ENCODE measurements at regions not wholly inside any gene's neighbourhood (a gene's known extent, or its start where the extent isn't known, plus 50 kb on each side); places are given as distances from the start of the nearest gene placed in this dataset.

DNA sequence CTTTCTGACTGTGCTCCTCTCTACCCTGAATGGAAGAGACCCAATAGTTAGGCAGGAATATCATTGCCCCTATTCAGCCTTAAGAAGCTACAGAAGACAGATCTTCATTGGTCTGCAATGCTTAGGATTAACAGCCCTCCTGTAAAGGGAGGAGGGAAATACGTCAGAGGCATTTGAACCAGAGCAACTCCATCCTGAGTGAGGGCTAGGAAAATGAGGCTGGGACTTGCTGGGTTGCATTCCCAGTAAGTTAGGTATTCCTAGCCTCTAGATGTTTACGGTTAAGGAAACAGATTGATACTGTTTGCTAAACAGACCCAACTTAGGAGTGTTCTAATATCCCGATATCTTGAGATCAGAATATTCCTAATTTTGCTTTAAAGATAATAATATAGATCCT, 63.5 kb downstream of the PCDH18 start:
- Histone ChIP-seq H3K27me3 (no peaks in the 10 kb centered on the region), H3K4me3 (no peak overlapping the region), H3K36me3 (no peaks in the 10 kb centered on the region), H3K27ac (no peak overlapping the region), H3K4me1 (no peaks in the 10 kb centered on the region), H3K9me3 (no peaks in the 10 kb centered on the region)
- FAIRE-seq (no peak), DNase-seq (no peak), ATAC-seq (no peak)
- TF ChIP-seq, protein P1, sequence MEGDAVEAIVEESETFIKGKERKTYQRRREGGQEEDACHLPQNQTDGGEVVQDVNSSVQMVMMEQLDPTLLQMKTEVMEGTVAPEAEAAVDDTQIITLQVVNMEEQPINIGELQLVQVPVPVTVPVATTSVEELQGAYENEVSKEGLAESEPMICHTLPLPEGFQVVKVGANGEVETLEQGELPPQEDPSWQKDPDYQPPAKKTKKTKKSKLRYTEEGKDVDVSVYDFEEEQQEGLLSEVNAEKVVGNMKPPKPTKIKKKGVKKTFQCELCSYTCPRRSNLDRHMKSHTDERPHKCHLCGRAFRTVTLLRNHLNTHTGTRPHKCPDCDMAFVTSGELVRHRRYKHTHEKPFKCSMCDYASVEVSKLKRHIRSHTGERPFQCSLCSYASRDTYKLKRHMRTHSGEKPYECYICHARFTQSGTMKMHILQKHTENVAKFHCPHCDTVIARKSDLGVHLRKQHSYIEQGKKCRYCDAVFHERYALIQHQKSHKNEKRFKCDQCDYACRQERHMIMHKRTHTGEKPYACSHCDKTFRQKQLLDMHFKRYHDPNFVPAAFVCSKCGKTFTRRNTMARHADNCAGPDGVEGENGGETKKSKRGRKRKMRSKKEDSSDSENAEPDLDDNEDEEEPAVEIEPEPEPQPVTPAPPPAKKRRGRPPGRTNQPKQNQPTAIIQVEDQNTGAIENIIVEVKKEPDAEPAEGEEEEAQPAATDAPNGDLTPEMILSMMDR (IDR thresholded peaks at IDR 0.05) = no peak
- intact Hi-C loops (cut with DNase I) = no loop called here
- 65 to 72% methylated on average over 3 of the region's 3 CpGs for WGBS, 2 donors

DNA sequence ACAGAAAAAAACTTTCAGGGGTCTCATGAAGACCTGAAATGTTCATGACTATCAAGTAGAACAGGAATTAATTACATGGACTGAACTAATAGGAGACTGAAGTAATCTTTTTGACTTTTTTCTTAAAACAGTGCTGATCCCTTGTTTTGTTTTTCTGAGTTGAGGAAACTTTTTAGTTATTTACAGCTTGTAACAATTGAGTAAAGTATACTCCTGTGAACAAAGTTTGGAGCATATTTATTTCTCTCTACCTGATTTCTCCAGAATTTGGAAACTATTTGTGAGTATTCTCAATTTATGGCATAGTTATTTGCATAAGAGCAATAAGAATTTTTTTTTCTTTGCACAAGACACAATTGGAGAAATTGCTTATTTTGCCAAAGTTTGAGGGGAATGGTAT, 64.8 kb downstream of the PCDH18 start:
- no peak for FAIRE-seq

DNA sequence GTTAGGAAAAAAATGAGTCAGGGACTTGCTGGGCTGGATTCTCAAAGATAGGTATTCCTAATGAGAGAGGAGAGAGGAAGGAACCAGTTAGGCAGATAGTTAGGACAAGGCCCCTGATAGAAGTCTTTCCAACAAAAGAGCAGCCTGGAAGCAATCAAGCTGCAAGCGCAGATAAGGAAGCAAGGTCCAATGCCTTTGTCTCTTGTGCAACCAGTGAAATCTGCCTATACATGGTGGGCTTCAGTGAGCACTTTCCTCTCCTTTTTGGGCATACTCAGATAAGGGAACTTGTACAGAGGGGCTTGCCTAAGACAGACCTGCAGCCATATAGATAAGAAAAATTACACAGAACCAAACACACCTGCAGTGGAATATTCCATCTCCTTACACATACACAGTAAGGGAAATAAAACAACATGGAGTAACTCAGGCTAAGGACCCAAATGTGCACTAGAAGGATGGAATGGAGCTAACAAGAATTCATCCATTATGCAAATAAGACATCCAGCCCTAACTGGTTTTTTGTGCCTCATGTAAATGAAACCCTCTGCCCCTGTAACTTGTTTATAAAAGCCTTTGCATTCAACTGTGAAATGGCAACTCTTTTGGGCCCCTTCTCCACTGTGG, 68.8 kb downstream of the PCDH18 start:
- Histone ChIP-seq H3K27me3 (no peaks in the 10 kb centered on the region), H3K4me1 (no peaks in the 10 kb centered on the region), H3K27ac (no peak overlapping the region), H3K9me3 (no peaks in the 10 kb centered on the region), H3K36me3 (no peaks in the 10 kb centered on the region), H3K4me3 (no peak overlapping the region)
- no peak for DNase-seq
- FAIRE-seq = no peak
- intact Hi-C loops (cut with DNase I) = no loop called here
- TF ChIP-seq, protein P1 (IDR thresholded peaks at IDR 0.05) = no peak
- no peak for ATAC-seq
- WGBS, 2 donors = 86 to 100% methylated on average over 1 of the region's 1 CpG

More for the DNA sequence above, 64.8 kb downstream of the PCDH18 start:
- no peak for ATAC-seq
- TF ChIP-seq, protein P1 (IDR thresholded peaks at IDR 0.05) = no peak
- no peak for DNase-seq
- H3K36me3 ChIP-seq = no peaks in the 10 kb centered on the region
- intact Hi-C loops (cut with DNase I) = no loop called here
- H3K4me3 ChIP-seq = no peak overlapping the region
- H3K9me3 ChIP-seq = no peaks in the 10 kb centered on the region
- H3K27ac ChIP-seq = no peak overlapping the region
- H3K27me3 ChIP-seq = no peaks in the 10 kb centered on the region
- H3K4me1 ChIP-seq = no peaks in the 10 kb centered on the region

DNA sequence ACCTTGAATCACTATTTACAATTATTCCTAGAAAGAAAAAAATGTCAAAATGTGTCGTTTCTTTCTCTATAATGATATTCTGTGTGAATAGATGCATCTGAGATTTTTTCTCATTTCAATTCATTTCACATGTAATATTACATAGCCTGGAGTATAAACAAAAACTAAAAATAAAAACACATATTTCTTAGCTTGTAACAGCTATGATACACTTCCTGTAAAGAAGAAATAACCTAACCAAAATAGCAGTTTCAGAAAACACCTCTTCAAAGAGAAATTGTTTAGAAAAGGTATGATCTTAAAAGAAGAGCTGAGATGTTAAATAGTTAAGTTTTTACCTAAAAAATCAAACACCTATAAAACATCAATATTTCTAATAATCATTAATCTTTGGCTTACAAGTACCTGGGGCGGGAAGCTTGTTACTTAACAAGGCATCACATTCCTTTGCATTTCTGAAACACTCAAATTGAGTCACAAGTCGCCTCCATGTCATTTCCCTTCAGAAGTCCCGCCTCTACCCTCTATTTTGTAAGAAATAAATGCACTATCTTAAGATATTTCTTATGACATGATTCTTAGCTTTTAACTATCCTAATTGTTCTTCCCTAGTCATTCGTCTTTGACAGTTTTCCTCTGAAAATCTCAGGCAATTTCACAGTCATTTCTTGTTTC, 76.5 kb downstream of the PCDH18 start:
- FAIRE-seq (no peak), DNase-seq (no peak), ATAC-seq (no peak)
- H3K9me3 ChIP-seq = no peaks in the 10 kb centered on the region
- intact Hi-C loops (cut with DNase I) = no loop called here
- no peak overlapping the region for H3K4me3 ChIP-seq
- 27 to 37% methylated on average over 5 of the region's 5 CpGs for WGBS, 2 donors
- H3K27me3 ChIP-seq = no peaks in the 10 kb centered on the region
- H3K36me3 ChIP-seq = no peaks in the 10 kb centered on the region
- H3K4me1 ChIP-seq = no peaks in the 10 kb centered on the region
- no peak overlapping the region for H3K27ac ChIP-seq
- TF ChIP-seq, protein P1 (IDR thresholded peaks at IDR 0.05) = no peak

DNA sequence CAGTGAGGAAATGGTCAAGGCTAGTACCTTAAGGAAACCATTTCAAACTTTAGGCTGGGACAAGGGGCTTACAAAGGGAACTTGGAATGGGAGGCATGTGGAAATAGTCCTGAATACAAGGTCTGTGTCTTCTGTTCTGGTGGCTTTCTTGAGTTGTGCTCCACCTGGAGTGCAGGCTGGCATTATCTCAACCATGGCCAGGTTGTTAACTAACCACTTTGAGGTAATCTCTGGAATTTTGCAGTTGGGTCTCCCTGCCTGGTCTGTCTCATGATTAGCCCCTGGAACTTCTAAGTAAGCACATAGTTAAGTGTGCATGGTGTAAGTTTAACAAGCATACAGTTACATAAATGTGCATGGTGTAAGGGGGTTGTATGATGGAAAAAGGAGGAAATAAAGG, 77.5 kb downstream of the PCDH18 start:
- TF ChIP-seq, protein P1 (IDR thresholded peaks at IDR 0.05) = no peak
- intact Hi-C loops (cut with DNase I) = no loop called here
- no peaks in the 10 kb centered on the region for H3K36me3 ChIP-seq
- no peak overlapping the region for H3K4me3 ChIP-seq
- ATAC-seq (no peak), FAIRE-seq (no peak), DNase-seq (no peak)
- no peak overlapping the region for H3K27ac ChIP-seq
- H3K4me1 ChIP-seq = no peaks in the 10 kb centered on the region
- H3K27me3 ChIP-seq = no peaks in the 10 kb centered on the region
- H3K9me3 ChIP-seq = no peaks in the 10 kb centered on the region
